SK-N-SH (cell line): ENCODE measurements at regions not wholly inside any gene's neighbourhood (a gene's known extent, or its start where the extent isn't known, plus 50 kb on each side); places are given as distances from the start of the nearest gene placed in this dataset.

Source experiments
- CTCF ChIP-seq: fragments of 200-600 bp; sonication (generic); IDR thresholded peaks from 2 replicates; pipeline ENCODE4 v1.6.1; 2017; ENCODE audit warnings: antibody characterized with exemption, mild to moderate bottlenecking, moderate library complexity
- ELF1 ChIP-seq: IDR thresholded peaks from 2 replicates; pipeline ENCODE4 v1.4.0; 2012
- EP300 ChIP-seq, 2 experiments: IDR thresholded peaks; 2 replicates each; pipeline versions ENCODE4 v1.4.0 to v1.6.1; 2012; ENCODE audit warnings: borderline replicate concordance in 1 of 2, low read depth in 1 of 2, low read length in 1 of 2
- GABPA ChIP-seq: IDR thresholded peaks from 2 replicates; pipeline ENCODE4 v1.4.0; 2012; ENCODE audit warnings: low read depth, mild to moderate bottlenecking
- NFIC ChIP-seq: IDR thresholded peaks from 2 replicates; pipeline ENCODE4 v1.4.0; 2012; ENCODE audit warnings: borderline replicate concordance
- POLR2AphosphoS5 ChIP-seq: IDR thresholded peaks from 2 replicates; pipeline ENCODE4 v1.6.1; 2012; ENCODE audit warnings: low read depth, low read length
- RAD21 ChIP-seq: IDR thresholded peaks from 2 replicates; pipeline ENCODE4 v1.6.1; 2012; ENCODE audit warnings: mild to moderate bottlenecking, low read length
- RFX5 ChIP-seq: IDR thresholded peaks from 2 replicates; pipeline ENCODE4 v1.6.1; 2012; ENCODE audit warnings: mild to moderate bottlenecking, improper control_type of control experiment, low read length
- SIN3A ChIP-seq: IDR thresholded peaks from 2 replicates; pipeline ENCODE4 v1.6.1; 2012; ENCODE audit warnings: low read depth, mild to moderate bottlenecking, low read length, moderate library complexity, borderline replicate concordance
- TAF1 ChIP-seq: IDR thresholded peaks from 2 replicates; pipeline ENCODE4 v1.6.1; 2012; ENCODE audit warnings: low read depth, mild to moderate bottlenecking, low read length, moderate library complexity, borderline replicate concordance
- TCF12 ChIP-seq: IDR thresholded peaks from 2 replicates; pipeline ENCODE4 v1.4.0; 2012
- TF ChIP-seq, protein P1 (sequence below): IDR thresholded peaks from 2 replicates; pipeline ENCODE4 v1.6.1; 2012; ENCODE audit warnings: mild to moderate bottlenecking, low read depth, low read length, moderate library complexity
- TF ChIP-seq, protein P2 (sequence below): IDR thresholded peaks from 2 replicates; pipeline ENCODE4 v1.4.0; 2012; ENCODE audit warnings: low read depth

GRCh38 chr2:176685908-176686307 is 416.7 kb downstream of the MTX2 start:
- TF ChIP-seq CTCF (no peak), SIN3A (no peak), RFX5 (no peak), POLR2AphosphoS5 (no peak), EP300 (IDR thresholded peaks at IDR 0.05; ENCODE audit: borderline replicate concordance in 1 of 2, low read depth in 1 of 2, low read length in 1 of 2) (no peak), TCF12 (no peak), TAF1 (no peak), RAD21 (no peak), NFIC (no peak), GABPA (no peak), ELF1 (no peak)
- TF ChIP-seq, protein P1, sequence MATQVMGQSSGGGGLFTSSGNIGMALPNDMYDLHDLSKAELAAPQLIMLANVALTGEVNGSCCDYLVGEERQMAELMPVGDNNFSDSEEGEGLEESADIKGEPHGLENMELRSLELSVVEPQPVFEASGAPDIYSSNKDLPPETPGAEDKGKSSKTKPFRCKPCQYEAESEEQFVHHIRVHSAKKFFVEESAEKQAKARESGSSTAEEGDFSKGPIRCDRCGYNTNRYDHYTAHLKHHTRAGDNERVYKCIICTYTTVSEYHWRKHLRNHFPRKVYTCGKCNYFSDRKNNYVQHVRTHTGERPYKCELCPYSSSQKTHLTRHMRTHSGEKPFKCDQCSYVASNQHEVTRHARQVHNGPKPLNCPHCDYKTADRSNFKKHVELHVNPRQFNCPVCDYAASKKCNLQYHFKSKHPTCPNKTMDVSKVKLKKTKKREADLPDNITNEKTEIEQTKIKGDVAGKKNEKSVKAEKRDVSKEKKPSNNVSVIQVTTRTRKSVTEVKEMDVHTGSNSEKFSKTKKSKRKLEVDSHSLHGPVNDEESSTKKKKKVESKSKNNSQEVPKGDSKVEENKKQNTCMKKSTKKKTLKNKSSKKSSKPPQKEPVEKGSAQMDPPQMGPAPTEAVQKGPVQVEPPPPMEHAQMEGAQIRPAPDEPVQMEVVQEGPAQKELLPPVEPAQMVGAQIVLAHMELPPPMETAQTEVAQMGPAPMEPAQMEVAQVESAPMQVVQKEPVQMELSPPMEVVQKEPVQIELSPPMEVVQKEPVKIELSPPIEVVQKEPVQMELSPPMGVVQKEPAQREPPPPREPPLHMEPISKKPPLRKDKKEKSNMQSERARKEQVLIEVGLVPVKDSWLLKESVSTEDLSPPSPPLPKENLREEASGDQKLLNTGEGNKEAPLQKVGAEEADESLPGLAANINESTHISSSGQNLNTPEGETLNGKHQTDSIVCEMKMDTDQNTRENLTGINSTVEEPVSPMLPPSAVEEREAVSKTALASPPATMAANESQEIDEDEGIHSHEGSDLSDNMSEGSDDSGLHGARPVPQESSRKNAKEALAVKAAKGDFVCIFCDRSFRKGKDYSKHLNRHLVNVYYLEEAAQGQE = no peak
- TF ChIP-seq, protein P2, sequence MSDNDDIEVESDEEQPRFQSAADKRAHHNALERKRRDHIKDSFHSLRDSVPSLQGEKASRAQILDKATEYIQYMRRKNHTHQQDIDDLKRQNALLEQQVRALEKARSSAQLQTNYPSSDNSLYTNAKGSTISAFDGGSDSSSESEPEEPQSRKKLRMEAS = no peak
